Neural cell (in vitro differentiated cells): ENCODE measurements at regions not wholly inside any gene's neighbourhood (a gene's known extent, or its start where the extent isn't known, plus 50 kb on each side); places are given as distances from the start of the nearest gene placed in this dataset.

ENCODE experiments used
- H2AFZ ChIP-seq: fragments of 200-600, 300-800 bp; sonication (generic), shearing (Covaris generic); 2 replicates; pipeline ENCODE4 v1.6.0; 2014; ENCODE audit warnings: low read depth, mild to moderate bottlenecking, antibody characterized with exemption, low read length, moderate library complexity
- H3F3A ChIP-seq: fragments of 200-600 bp; shearing (Covaris generic); 2 replicates; pipeline ENCODE4 v1.6.1; 2016; ENCODE audit warnings: mild to moderate bottlenecking, moderate library complexity, mixed read lengths, antibody characterized with exemption, low read length; ENCODE audit not compliant: insufficient read depth, poor library complexity, severe bottlenecking
- H3K27ac ChIP-seq: fragments of 200-600, 300-800 bp; sonication (generic), shearing (Covaris generic); 2 replicates; pipeline ENCODE4 v1.5.1; 2014; ENCODE audit warnings: mild to moderate bottlenecking, low read length, moderate library complexity
- H3K27me3 ChIP-seq: fragments of 300-800, 200-600 bp; sonication (generic), shearing (Covaris generic); 2 replicates; pipeline ENCODE4 v1.6.0; 2014; ENCODE audit warnings: mild to moderate bottlenecking, low read depth, low read length, moderate library complexity; ENCODE audit not compliant: insufficient read depth
- H3K36me3 ChIP-seq: fragments of 300-800, 200-600 bp; sonication (generic), shearing (Covaris generic); 2 replicates; pipeline ENCODE4 v1.5.1; 2014; ENCODE audit warnings: mild to moderate bottlenecking, antibody characterized with exemption, low read length, moderate library complexity; ENCODE audit not compliant: insufficient read depth
- H3K4me2 ChIP-seq: fragments of 300-800, 200-600 bp; sonication (generic), shearing (Covaris generic); 2 replicates; pipeline ENCODE4 v1.6.0; 2014; ENCODE audit warnings: mild to moderate bottlenecking, low read length
- H3K4me3 ChIP-seq: fragments of 300-800, 200-600 bp; sonication (generic), shearing (Covaris generic); 2 replicates; pipeline ENCODE4 v1.5.1; 2014; ENCODE audit warnings: mild to moderate bottlenecking, low read length, moderate library complexity
- H3K79me2 ChIP-seq: fragments of 200-600 bp; shearing (Covaris generic); replicated peaks from 2 replicates; pipeline ENCODE4 v1.6.0; 2014; ENCODE audit warnings: mild to moderate bottlenecking, low read length, moderate library complexity; ENCODE audit not compliant: insufficient read depth
- H3K9ac ChIP-seq: fragments of 300-800, 200-600 bp; sonication (generic), shearing (Covaris generic); 2 replicates; pipeline ENCODE4 v1.6.1; 2016; ENCODE audit warnings: mild to moderate bottlenecking, low read length, mixed read lengths
- H3K9me2 ChIP-seq: fragments of 200-600 bp; shearing (Covaris generic); 2 replicates; pipeline ENCODE4 v1.6.1; 2016; ENCODE audit warnings: mild to moderate bottlenecking, low read length, mixed read lengths; ENCODE audit not compliant: insufficient read depth
- H3K9me3 ChIP-seq: fragments of 200-600, 300-800 bp; sonication (generic), shearing (Covaris generic); 2 replicates; pipeline ENCODE4 v1.6.1; 2016; ENCODE audit warnings: mild to moderate bottlenecking, mixed run types, low read length, moderate library complexity, mixed read lengths
- H4K20me1 ChIP-seq: fragments of 200-600 bp; shearing (Covaris generic); 2 replicates; pipeline ENCODE4 v1.6.1; 2016; ENCODE audit warnings: mild to moderate bottlenecking, mixed run types; ENCODE audit not compliant: insufficient read depth
- EP300 ChIP-seq: fragments of 450-650 bp; conservative IDR thresholded peaks from 2 replicates; pipeline ENCODE4 v1.6.1; 2014; ENCODE audit warnings: antibody characterized with exemption, mild to moderate bottlenecking, moderate library complexity; ENCODE audit not compliant: poor library complexity, severe bottlenecking
- EZH2 ChIP-seq: fragments of 200-600, 300-800 bp; shearing (Covaris generic), sonication (generic); IDR thresholded peaks from 2 replicates; pipeline ENCODE4 v1.6.1; 2014; ENCODE audit warnings: antibody characterized with exemption, low read length, borderline replicate concordance, mild to moderate bottlenecking; ENCODE audit not compliant: insufficient read depth, poor library complexity, severe bottlenecking
- MXI1 ChIP-seq: fragments of 450-650 bp; conservative IDR thresholded peaks from 2 replicates; pipeline ENCODE4 v1.6.1; 2014; ENCODE audit warnings: antibody characterized with exemption, mild to moderate bottlenecking; ENCODE audit not compliant: poor library complexity, severe bottlenecking
- POLR2AphosphoS5 ChIP-seq: IDR thresholded peaks from 2 replicates; pipeline ENCODE4 v1.6.1; 2012
- RAD21 ChIP-seq: fragments of 450-650 bp; conservative IDR thresholded peaks from 2 replicates; pipeline ENCODE4 v1.6.1; 2014; ENCODE audit warnings: antibody characterized with exemption, mild to moderate bottlenecking, moderate library complexity
- SMC3 ChIP-seq: fragments of 450-650 bp; conservative IDR thresholded peaks from 2 replicates; pipeline ENCODE4 v1.6.1; 2014; ENCODE audit warnings: antibody characterized with exemption, mild to moderate bottlenecking, moderate library complexity; ENCODE audit not compliant: poor library complexity
- TAF1 ChIP-seq: IDR thresholded peaks from 2 replicates; pipeline ENCODE4 v1.6.1; 2012; ENCODE audit warnings: low read depth
- TF ChIP-seq, protein P1 (sequence below): IDR thresholded peaks from 2 replicates; pipeline ENCODE4 v1.6.1; 2012; ENCODE audit warnings: borderline replicate concordance
- TF ChIP-seq, protein P2 (sequence below): fragments of 450-650 bp; IDR thresholded peaks from 2 replicates; pipeline ENCODE4 v1.5.1; 2014; ENCODE audit warnings: antibody characterized with exemption, mild to moderate bottlenecking, moderate library complexity; ENCODE audit not compliant: poor library complexity, severe bottlenecking

DNA sequence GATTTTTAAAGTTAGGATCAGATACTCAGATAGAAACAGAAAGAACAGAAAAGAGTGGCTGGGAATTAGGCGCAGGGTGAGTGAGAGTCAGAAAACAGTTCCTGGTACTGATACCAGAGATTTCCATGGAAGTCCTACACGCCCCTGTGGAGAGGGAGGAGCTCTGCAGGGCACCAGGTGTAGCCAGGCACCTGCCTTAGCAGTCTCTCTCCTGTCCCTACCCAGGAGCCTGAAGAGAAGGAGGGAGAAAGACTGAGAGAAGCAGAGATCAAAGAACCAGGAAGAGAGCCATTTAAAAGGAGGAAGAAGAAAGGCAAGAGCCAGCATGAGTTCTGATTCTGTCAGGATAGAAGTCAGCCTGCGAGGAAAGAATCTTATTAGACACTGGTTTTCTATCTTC, 65.0 kb downstream of the CBLN1 start:
- no peaks in the 10 kb centered on the region for H3K79me2 ChIP-seq
- no peaks in the 10 kb centered on the region for H4K20me1 ChIP-seq
- no peaks in the 10 kb centered on the region for H3K36me3 ChIP-seq
- H3K4me3 ChIP-seq: no peak overlapping the region
- TF ChIP-seq EP300 (no peak), MXI1 (no peak), POLR2AphosphoS5 (no peak), TAF1 (no peak), EZH2 (no peak), RAD21 (no peak), SMC3 (no peak)
- TF ChIP-seq, protein P1, sequence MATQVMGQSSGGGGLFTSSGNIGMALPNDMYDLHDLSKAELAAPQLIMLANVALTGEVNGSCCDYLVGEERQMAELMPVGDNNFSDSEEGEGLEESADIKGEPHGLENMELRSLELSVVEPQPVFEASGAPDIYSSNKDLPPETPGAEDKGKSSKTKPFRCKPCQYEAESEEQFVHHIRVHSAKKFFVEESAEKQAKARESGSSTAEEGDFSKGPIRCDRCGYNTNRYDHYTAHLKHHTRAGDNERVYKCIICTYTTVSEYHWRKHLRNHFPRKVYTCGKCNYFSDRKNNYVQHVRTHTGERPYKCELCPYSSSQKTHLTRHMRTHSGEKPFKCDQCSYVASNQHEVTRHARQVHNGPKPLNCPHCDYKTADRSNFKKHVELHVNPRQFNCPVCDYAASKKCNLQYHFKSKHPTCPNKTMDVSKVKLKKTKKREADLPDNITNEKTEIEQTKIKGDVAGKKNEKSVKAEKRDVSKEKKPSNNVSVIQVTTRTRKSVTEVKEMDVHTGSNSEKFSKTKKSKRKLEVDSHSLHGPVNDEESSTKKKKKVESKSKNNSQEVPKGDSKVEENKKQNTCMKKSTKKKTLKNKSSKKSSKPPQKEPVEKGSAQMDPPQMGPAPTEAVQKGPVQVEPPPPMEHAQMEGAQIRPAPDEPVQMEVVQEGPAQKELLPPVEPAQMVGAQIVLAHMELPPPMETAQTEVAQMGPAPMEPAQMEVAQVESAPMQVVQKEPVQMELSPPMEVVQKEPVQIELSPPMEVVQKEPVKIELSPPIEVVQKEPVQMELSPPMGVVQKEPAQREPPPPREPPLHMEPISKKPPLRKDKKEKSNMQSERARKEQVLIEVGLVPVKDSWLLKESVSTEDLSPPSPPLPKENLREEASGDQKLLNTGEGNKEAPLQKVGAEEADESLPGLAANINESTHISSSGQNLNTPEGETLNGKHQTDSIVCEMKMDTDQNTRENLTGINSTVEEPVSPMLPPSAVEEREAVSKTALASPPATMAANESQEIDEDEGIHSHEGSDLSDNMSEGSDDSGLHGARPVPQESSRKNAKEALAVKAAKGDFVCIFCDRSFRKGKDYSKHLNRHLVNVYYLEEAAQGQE: no peak
- TF ChIP-seq, protein P2, sequence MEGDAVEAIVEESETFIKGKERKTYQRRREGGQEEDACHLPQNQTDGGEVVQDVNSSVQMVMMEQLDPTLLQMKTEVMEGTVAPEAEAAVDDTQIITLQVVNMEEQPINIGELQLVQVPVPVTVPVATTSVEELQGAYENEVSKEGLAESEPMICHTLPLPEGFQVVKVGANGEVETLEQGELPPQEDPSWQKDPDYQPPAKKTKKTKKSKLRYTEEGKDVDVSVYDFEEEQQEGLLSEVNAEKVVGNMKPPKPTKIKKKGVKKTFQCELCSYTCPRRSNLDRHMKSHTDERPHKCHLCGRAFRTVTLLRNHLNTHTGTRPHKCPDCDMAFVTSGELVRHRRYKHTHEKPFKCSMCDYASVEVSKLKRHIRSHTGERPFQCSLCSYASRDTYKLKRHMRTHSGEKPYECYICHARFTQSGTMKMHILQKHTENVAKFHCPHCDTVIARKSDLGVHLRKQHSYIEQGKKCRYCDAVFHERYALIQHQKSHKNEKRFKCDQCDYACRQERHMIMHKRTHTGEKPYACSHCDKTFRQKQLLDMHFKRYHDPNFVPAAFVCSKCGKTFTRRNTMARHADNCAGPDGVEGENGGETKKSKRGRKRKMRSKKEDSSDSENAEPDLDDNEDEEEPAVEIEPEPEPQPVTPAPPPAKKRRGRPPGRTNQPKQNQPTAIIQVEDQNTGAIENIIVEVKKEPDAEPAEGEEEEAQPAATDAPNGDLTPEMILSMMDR: no peak
- no peaks in the 10 kb centered on the region for H3K9me2 ChIP-seq
- H3F3A ChIP-seq: no peaks in the 10 kb centered on the region
- no peak overlapping the region for H3K27ac ChIP-seq
- no peaks in the 10 kb centered on the region for H3K9me3 ChIP-seq
- no peak overlapping the region for H2AFZ ChIP-seq
- H3K4me2 ChIP-seq: no peak overlapping the region
- H3K27me3 ChIP-seq: no peaks in the 10 kb centered on the region
- no peak overlapping the region for H3K9ac ChIP-seq

- no peaks in the 10 kb centered on the region for H3K36me3 ChIP-seq
- H3K27me3 ChIP-seq: no peaks in the 10 kb centered on the region
- no peak overlapping the region for H3K4me3 ChIP-seq
- no peaks in the 10 kb centered on the region for H4K20me1 ChIP-seq
- no peaks in the 10 kb centered on the region for H3F3A ChIP-seq
- no peaks in the 10 kb centered on the region for H3K79me2 ChIP-seq
- no peaks in the 10 kb centered on the region for H3K9me3 ChIP-seq
- no peak overlapping the region for H3K27ac ChIP-seq
- no peak overlapping the region for H3K4me2 ChIP-seq
- H2AFZ ChIP-seq: no peak overlapping the region
- no peaks in the 10 kb centered on the region for H3K9me2 ChIP-seq
- no peak overlapping the region for H3K9ac ChIP-seq
- TF ChIP-seq POLR2AphosphoS5 (no peak), EP300 (no peak), SMC3 (no peak), MXI1 (no peak), RAD21 (no peak), EZH2 (no peak), TAF1 (no peak)
- TF ChIP-seq, protein P1: no peak
- TF ChIP-seq, protein P2: no peak
These were observed 68.0 kb downstream of the CBLN1 start for GRCh38 chr16:49213594-49213993.
